A549 (cell line): ENCODE measurements at regions not wholly inside any gene's neighbourhood (a gene's known extent, or its start where the extent isn't known, plus 50 kb on each side); places are given as distances from the start of the nearest gene placed in this dataset.

Experiments
- CTCF ChIP-seq: fragments of >200 bp; sonication (Bioruptor Twin); formaldehyde crosslinking; IDR thresholded peaks from 3 replicates; pipeline ENCODE4 v1.5.1; 2016
- FOSB ChIP-seq: fragments of 250-450 bp; sonication (Bioruptor Pico); IDR thresholded peaks from 2 replicates; pipeline ENCODE4 v1.5.0; 2020; ENCODE audit warnings: mild to moderate bottlenecking, moderate library complexity
- JUN ChIP-seq, 2 experiments: fragments of >200 bp; sonication (Bioruptor Twin); formaldehyde crosslinking; IDR thresholded peaks; 2 replicates in 1 of 2; 3 replicates in 1 of 2; pipeline ENCODE4 v1.6.1; 2016 to 2017

GRCh38 chr13:74442751-74443150 is 308.5 kb upstream of the KLF12 start:
- no peak for TF ChIP-seq CTCF
- no peak for TF ChIP-seq JUN (IDR thresholded peaks at IDR 0.05)
- no peak for TF ChIP-seq FOSB
